Liver (tissue), 8 donors: ENCODE measurements at regions not wholly inside any gene's neighbourhood (a gene's known extent, or its start where the extent isn't known, plus 50 kb on each side); places are given as distances from the start of the nearest gene placed in this dataset.

Source experiments
- DNase-seq: peaks from one replicate; pipeline ENCODE4 v3.0.0-alpha.2; 2017; ENCODE audit warnings: low spot score
- H3K27ac ChIP-seq, 2 donors: one replicate each; pipeline ENCODE4 v1.7.0; 2013; ENCODE audit warnings: inconsistent platforms in 2 of 2, low read length in 2 of 2, control low read depth in 1 of 2, low read depth in 1 of 2, mild to moderate bottlenecking in 1 of 2
- H3K27me3 ChIP-seq, 4 donors: one replicate each; pipeline versions ENCODE4 v1.6.1 to v1.7.0; 2013; ENCODE audit warnings: low read length in 3 of 4, inconsistent platforms in 1 of 4, mild to moderate bottlenecking in 1 of 4, moderate library complexity in 1 of 4; ENCODE audit not compliant: control insufficient read depth in 4 of 4, insufficient read depth in 4 of 4
- H3K36me3 ChIP-seq, 4 donors: one replicate each; pipeline versions ENCODE4 v1.6.1 to v1.7.0; 2013; ENCODE audit warnings: low read length in 3 of 4, mild to moderate bottlenecking in 3 of 4, low read depth in 1 of 4, moderate library complexity in 1 of 4; ENCODE audit not compliant: control insufficient read depth in 4 of 4, insufficient read depth in 3 of 4
- H3K4me1 ChIP-seq, 4 donors: one replicate each; pipeline versions ENCODE4 v1.6.1 to v1.7.0; 2013; ENCODE audit warnings: low read length in 3 of 4, mild to moderate bottlenecking in 3 of 4, moderate library complexity in 1 of 4; ENCODE audit not compliant: control insufficient read depth in 4 of 4, insufficient read depth in 4 of 4
- H3K4me3 ChIP-seq, 3 donors: one replicate each; pipeline versions ENCODE4 v1.6.1 to v1.7.0; 2013; ENCODE audit warnings: low read length in 3 of 3, control low read depth in 1 of 3, low read depth in 1 of 3, mild to moderate bottlenecking in 1 of 3
- H3K9ac ChIP-seq, 2 donors: one replicate each; pipeline ENCODE4 v1.7.0; 2013; ENCODE audit warnings: low read length in 2 of 2, mild to moderate bottlenecking in 2 of 2, moderate library complexity in 2 of 2, control low read depth in 1 of 2, low read depth in 1 of 2
- H3K9me3 ChIP-seq, 4 donors: one replicate each; pipeline versions ENCODE4 v1.6.1 to v1.7.0; 2013; ENCODE audit warnings: low read length in 3 of 4; ENCODE audit not compliant: control insufficient read depth in 4 of 4
- CTCF ChIP-seq: fragments of 150-350 bp; IDR thresholded peaks from 2 replicates; pipeline ENCODE4 v1.5.1; 2017; ENCODE audit warnings: improper control_type of control experiment, low read depth, low read length; ENCODE audit not compliant: missing input control
- FOXA2 ChIP-seq: IDR thresholded peaks from 2 replicates; pipeline ENCODE4 v1.6.1; 2016; ENCODE audit warnings: antibody characterized with exemption
- JUND ChIP-seq, 2 donors: IDR thresholded peaks; 2 replicates each; pipeline ENCODE4 v1.6.1; 2016; ENCODE audit warnings: antibody characterized with exemption in 2 of 2
- MAX ChIP-seq: IDR thresholded peaks from 2 replicates; pipeline ENCODE4 v1.6.1; 2016; ENCODE audit warnings: antibody characterized with exemption
- RXRA ChIP-seq, 2 donors: IDR thresholded peaks; 2 replicates each; pipeline ENCODE4 v1.6.1; 2017 to 2018; ENCODE audit warnings: antibody characterized with exemption in 2 of 2, mild to moderate bottlenecking in 1 of 2
- SP1 ChIP-seq: IDR thresholded peaks from 2 replicates; pipeline ENCODE4 v1.6.1; 2018; ENCODE audit warnings: antibody characterized with exemption, mild to moderate bottlenecking
- ZBTB33 ChIP-seq: IDR thresholded peaks from 2 replicates; pipeline ENCODE4 v1.6.1; 2016; ENCODE audit warnings: antibody characterized with exemption
- WGBS: extraction: QIAGEN DNeasy Blood & Tissue Kit; methylation state at CpG from one replicate; pipeline ENCODE4 v1.1.7; 2013; 5-methylcytosine and 5-hydroxymethylcytosine counted together
- TF ChIP-seq, protein P1 (sequence below): IDR thresholded peaks from 2 replicates; pipeline ENCODE4 v1.6.1; 2016; ENCODE audit warnings: antibody characterized with exemption, mild to moderate bottlenecking
- TF ChIP-seq, protein P2 (sequence below): IDR thresholded peaks from 2 replicates; pipeline ENCODE4 v1.6.1; 2016; ENCODE audit warnings: antibody characterized with exemption
- donor health status: healthy.
- donor health status: healthy.
- donor health status: healthy.
- donor health status: healthy.
- donor health status: healthy.

DNA sequence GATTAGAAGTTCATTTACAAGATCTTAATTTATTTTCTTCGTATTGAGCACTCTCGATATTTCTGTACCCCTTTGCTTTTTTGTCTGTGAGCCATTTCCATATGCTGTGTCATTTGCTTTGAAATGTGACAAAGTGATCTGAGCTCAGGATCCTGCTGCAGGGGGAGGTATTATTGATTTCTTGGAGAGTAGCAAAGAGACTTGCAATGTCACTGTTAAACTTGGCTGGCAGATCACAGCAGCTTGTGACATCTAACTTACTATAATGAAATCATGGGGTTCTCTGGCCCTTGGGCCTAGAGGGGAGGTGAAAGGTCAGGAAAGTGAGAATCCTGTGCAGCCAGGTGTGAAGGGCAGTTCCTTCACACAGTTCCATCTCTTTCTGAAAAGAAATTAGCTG is 923.4 kb downstream of the REEP3 start:
- WGBS = 85% methylated on average over 2 of the region's 2 CpGs
- Histone ChIP-seq H3K4me1 (no peaks in the 10 kb centered on the region), H3K4me3 (no peak overlapping the region), H3K27me3 (no peaks in the 10 kb centered on the region), H3K9me3 (no peaks in the 10 kb centered on the region), H3K9ac (no peak overlapping the region), H3K27ac (no peak overlapping the region), H3K36me3 (no peaks in the 10 kb centered on the region)
- DNase-seq = no peak
- TF ChIP-seq CTCF (no peak), RXRA (IDR thresholded peaks at IDR 0.05) (peak in 1 of 2 donors; percentile 11)

GRCh38 chr10:64449603-64450002 is 928.4 kb downstream of the REEP3 start:
- no peak overlapping the region for H3K9ac ChIP-seq
- no peaks in the 10 kb centered on the region for H3K9me3 ChIP-seq
- no peaks in the 10 kb centered on the region for H3K4me1 ChIP-seq
- DNase-seq = no peak
- no peak overlapping the region for H3K4me3 ChIP-seq
- H3K27ac ChIP-seq = no peak overlapping the region
- no peaks in the 10 kb centered on the region for H3K36me3 ChIP-seq
- no peaks in the 10 kb centered on the region for H3K27me3 ChIP-seq
- TF ChIP-seq ZBTB33 (no peak), JUND (IDR thresholded peaks at IDR 0.05) (no peak), FOXA2 (no peak), MAX (no peak)
- TF ChIP-seq, protein P1, sequence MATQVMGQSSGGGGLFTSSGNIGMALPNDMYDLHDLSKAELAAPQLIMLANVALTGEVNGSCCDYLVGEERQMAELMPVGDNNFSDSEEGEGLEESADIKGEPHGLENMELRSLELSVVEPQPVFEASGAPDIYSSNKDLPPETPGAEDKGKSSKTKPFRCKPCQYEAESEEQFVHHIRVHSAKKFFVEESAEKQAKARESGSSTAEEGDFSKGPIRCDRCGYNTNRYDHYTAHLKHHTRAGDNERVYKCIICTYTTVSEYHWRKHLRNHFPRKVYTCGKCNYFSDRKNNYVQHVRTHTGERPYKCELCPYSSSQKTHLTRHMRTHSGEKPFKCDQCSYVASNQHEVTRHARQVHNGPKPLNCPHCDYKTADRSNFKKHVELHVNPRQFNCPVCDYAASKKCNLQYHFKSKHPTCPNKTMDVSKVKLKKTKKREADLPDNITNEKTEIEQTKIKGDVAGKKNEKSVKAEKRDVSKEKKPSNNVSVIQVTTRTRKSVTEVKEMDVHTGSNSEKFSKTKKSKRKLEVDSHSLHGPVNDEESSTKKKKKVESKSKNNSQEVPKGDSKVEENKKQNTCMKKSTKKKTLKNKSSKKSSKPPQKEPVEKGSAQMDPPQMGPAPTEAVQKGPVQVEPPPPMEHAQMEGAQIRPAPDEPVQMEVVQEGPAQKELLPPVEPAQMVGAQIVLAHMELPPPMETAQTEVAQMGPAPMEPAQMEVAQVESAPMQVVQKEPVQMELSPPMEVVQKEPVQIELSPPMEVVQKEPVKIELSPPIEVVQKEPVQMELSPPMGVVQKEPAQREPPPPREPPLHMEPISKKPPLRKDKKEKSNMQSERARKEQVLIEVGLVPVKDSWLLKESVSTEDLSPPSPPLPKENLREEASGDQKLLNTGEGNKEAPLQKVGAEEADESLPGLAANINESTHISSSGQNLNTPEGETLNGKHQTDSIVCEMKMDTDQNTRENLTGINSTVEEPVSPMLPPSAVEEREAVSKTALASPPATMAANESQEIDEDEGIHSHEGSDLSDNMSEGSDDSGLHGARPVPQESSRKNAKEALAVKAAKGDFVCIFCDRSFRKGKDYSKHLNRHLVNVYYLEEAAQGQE = no peak
- TF ChIP-seq, protein P2, sequence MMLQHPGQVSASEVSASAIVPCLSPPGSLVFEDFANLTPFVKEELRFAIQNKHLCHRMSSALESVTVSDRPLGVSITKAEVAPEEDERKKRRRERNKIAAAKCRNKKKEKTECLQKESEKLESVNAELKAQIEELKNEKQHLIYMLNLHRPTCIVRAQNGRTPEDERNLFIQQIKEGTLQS = no peak

DNA sequence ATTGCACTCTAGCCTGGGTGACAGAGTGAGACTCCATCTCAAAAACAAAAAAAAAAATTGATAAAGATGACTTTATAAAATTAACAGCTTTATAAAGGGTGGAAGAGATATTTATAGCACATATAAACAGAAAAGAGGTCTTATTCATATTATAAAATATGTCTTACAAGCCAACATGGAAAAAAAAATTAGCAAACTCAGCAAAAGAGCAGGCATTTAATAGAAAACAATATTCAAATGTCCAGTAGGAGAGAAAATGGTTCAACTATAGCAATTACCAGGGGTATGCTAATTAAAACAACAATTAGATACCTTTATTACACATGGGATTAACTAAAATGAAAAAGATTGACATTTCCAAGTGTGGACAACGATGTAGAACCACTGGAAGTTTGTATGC is 929.1 kb downstream of the REEP3 start:
- no peaks in the 10 kb centered on the region for H3K36me3 ChIP-seq
- H3K4me1 ChIP-seq = no peaks in the 10 kb centered on the region
- 66% methylated on average over 1 of the region's 1 CpG for WGBS
- TF ChIP-seq JUND (IDR thresholded peaks at IDR 0.05) = no peak
- no peak for TF ChIP-seq FOXA2
- TF ChIP-seq MAX = no peak
- no peak for TF ChIP-seq SP1
- no peak for DNase-seq
- H3K9ac ChIP-seq = no peak overlapping the region
- H3K27ac ChIP-seq = no peak overlapping the region
- H3K9me3 ChIP-seq = no peaks in the 10 kb centered on the region
- H3K4me3 ChIP-seq = no peak overlapping the region
- no peaks in the 10 kb centered on the region for H3K27me3 ChIP-seq
